Islet of Langerhans (tissue), 1 donor: ENCODE measurements at regions not wholly inside any gene's neighbourhood (a gene's known extent, or its start where the extent isn't known, plus 50 kb on each side); places are given as distances from the start of the nearest gene placed in this dataset.

Experiments used
- FAIRE-seq: peaks from one replicate; lab custom pipeline; 2011; peaks lifted over from hg19 to GRCh38; lab: Jason Lieb, UNC

GRCh38 chr16:6193718-6194117 is 1096.1 kb upstream of the EEF2KMT start:
- no peak for FAIRE-seq

GRCh38 chr16:6192984-6193383 is 1095.4 kb upstream of the EEF2KMT start:
- no peak for FAIRE-seq

GRCh38 chr16:6192532-6192931 is 1094.9 kb upstream of the EEF2KMT start:
- FAIRE-seq: no peak

GRCh38 chr16:6190776-6191175 is 1093.2 kb upstream of the EEF2KMT start:
- no peak for FAIRE-seq

GRCh38 chr16:6189216-6189615 is 1091.6 kb upstream of the EEF2KMT start:
- no peak for FAIRE-seq

- FAIRE-seq: no peak
Observed at GRCh38 chr16:6177616-6178180, 1080.1 kb upstream of the EEF2KMT start.

GRCh38 chr16:6170022-6170421 is 1072.4 kb upstream of the EEF2KMT start:
- FAIRE-seq: no peak

- no peak for FAIRE-seq
Observed at GRCh38 chr16:6165330-6165979, 1067.9 kb upstream of the EEF2KMT start.

GRCh38 chr16:6160871-6161270 is 1063.3 kb upstream of the EEF2KMT start:
- FAIRE-seq: no peak

- no peak for FAIRE-seq
Observed at GRCh38 chr16:6160303-6160702, 1062.7 kb upstream of the EEF2KMT start.

- FAIRE-seq: no peak
Observed at GRCh38 chr16:6157806-6158205, 1060.2 kb upstream of the EEF2KMT start.

GRCh38 chr16:6155271-6155670 is 1057.7 kb upstream of the EEF2KMT start:
- no peak for FAIRE-seq

- no peak for FAIRE-seq
Observed at GRCh38 chr16:6153901-6154300, 1056.3 kb upstream of the EEF2KMT start.

GRCh38 chr16:6149031-6149430 is 1051.4 kb upstream of the EEF2KMT start:
- no peak for FAIRE-seq

- FAIRE-seq: no peak
Observed at GRCh38 chr16:6148361-6148760, 1050.8 kb upstream of the EEF2KMT start.

- FAIRE-seq: no peak
Observed at GRCh38 chr16:6146874-6147425, 1049.4 kb upstream of the EEF2KMT start.

- FAIRE-seq: no peak
Observed at GRCh38 chr16:6146356-6146755, 1048.8 kb upstream of the EEF2KMT start.

- no peak for FAIRE-seq
Observed at GRCh38 chr16:6144463-6144862, 1046.9 kb upstream of the EEF2KMT start.

- FAIRE-seq: no peak
Observed at GRCh38 chr16:6143020-6143419, 1045.4 kb upstream of the EEF2KMT start.

- FAIRE-seq: no peak
Observed at GRCh38 chr16:6133009-6133557, 1035.5 kb upstream of the EEF2KMT start.

GRCh38 chr16:6132121-6132520 is 1034.5 kb upstream of the EEF2KMT start:
- no peak for FAIRE-seq

GRCh38 chr16:6131526-6132050 is 1034.0 kb upstream of the EEF2KMT start:
- no peak for FAIRE-seq

GRCh38 chr16:6125483-6126259 is 1028.1 kb upstream of the EEF2KMT start:
- FAIRE-seq: no peak
